Nephron (organoid): ENCODE measurements at regions not wholly inside any gene's neighbourhood (a gene's known extent, or its start where the extent isn't known, plus 50 kb on each side); places are given as distances from the start of the nearest gene placed in this dataset.
A peak's percentile ranks its signal among the peaks of the same experiment; 100 is the strongest.
"Not testable (repeated sequence)": the region's sequence is repeated elsewhere in the genome, so short reads cannot be mapped to it uniquely, and the experiment has no call there.

Source experiments
- H3K27ac Mint-ChIP-seq, 3 experiments: 2 replicates each; pipeline ENCODE4 v1.8.0; 2020; ENCODE audit warnings: mixed read lengths in 3 of 3, mild to moderate bottlenecking in 2 of 3, moderate library complexity in 1 of 3
- H3K27me3 Mint-ChIP-seq: 2 replicates; pipeline ENCODE4 v1.8.0; 2021; ENCODE audit warnings: low read depth, mild to moderate bottlenecking, moderate library complexity, mixed read lengths
- H3K36me3 Mint-ChIP-seq: 2 replicates; pipeline ENCODE4 v1.8.0; 2020; ENCODE audit warnings: low read depth, mixed read lengths
- H3K4me1 Mint-ChIP-seq: 2 replicates; pipeline ENCODE4 v1.8.0; 2020; ENCODE audit warnings: mixed read lengths
- H3K4me3 Mint-ChIP-seq, 3 experiments: 2 replicates each; pipeline ENCODE4 v1.8.0; 2020; ENCODE audit warnings: mild to moderate bottlenecking in 3 of 3, mixed read lengths in 3 of 3, moderate library complexity in 2 of 3
- H3K9me3 Mint-ChIP-seq: 2 replicates; pipeline ENCODE4 v1.8.0; 2020; ENCODE audit warnings: mixed read lengths
- CTCF ChIP-seq, 3 experiments: fragments of 200-600 bp; sonication (generic); IDR thresholded peaks; one replicate each; pipeline ENCODE4 v1.5.0; 2021; ENCODE audit warnings: antibody characterized with exemption in 3 of 3; ENCODE audit not compliant: unreplicated experiment in 3 of 3

- no peaks in the 10 kb centered on the region for H3K4me1 Mint-ChIP-seq
- no peaks in the 10 kb centered on the region for H3K9me3 Mint-ChIP-seq
- TF ChIP-seq CTCF (IDR thresholded peaks at IDR 0.05; ENCODE audit: unreplicated experiment in 3 of 3), result no peak
- no peak overlapping the region for H3K27ac Mint-ChIP-seq
- no peak overlapping the region for H3K4me3 Mint-ChIP-seq
- peaks cover 7% of the 10 kb centered on the region for H3K27me3 Mint-ChIP-seq
- H3K36me3 Mint-ChIP-seq, result no peaks in the 10 kb centered on the region
Measured at GRCh38 chr7:50914460-50914859, 131.8 kb upstream of the GRB10 start.

- no peak overlapping the region for H3K27ac Mint-ChIP-seq
- no peak overlapping the region for H3K4me3 Mint-ChIP-seq
- peaks cover 24% of the 10 kb centered on the region for H3K9me3 Mint-ChIP-seq
- H3K27me3 Mint-ChIP-seq, result peaks cover 3% of the 10 kb centered on the region
- no peak for TF ChIP-seq CTCF (IDR thresholded peaks at IDR 0.05; ENCODE audit: unreplicated experiment in 3 of 3)
- H3K36me3 Mint-ChIP-seq, result no peaks in the 10 kb centered on the region
- H3K4me1 Mint-ChIP-seq, result no peaks in the 10 kb centered on the region
Measured at GRCh38 chr7:50908628-50909290, 126.1 kb upstream of the GRB10 start.

- H3K4me3 Mint-ChIP-seq, H3K27me3 Mint-ChIP-seq, H3K36me3 Mint-ChIP-seq, H3K9me3 Mint-ChIP-seq, H3K27ac Mint-ChIP-seq, H3K4me1 Mint-ChIP-seq: not testable (repeated sequence)
Measured at GRCh38 chr7:50898604-50899477, 116.1 kb upstream of the GRB10 start.

- H3K36me3 Mint-ChIP-seq, H3K4me3 Mint-ChIP-seq, H3K27ac Mint-ChIP-seq, H3K4me1 Mint-ChIP-seq, H3K9me3 Mint-ChIP-seq, H3K27me3 Mint-ChIP-seq: not testable (repeated sequence)
Measured at GRCh38 chr7:50887061-50887460, 104.4 kb upstream of the GRB10 start.

- H3K4me3 Mint-ChIP-seq, result no peak overlapping the region
- TF ChIP-seq CTCF (IDR thresholded peaks at IDR 0.05; ENCODE audit: unreplicated experiment in 3 of 3), result no peak
- H3K36me3 Mint-ChIP-seq, result no peaks in the 10 kb centered on the region
- H3K27ac Mint-ChIP-seq, result no peak overlapping the region
- H3K4me1 Mint-ChIP-seq, result no peaks in the 10 kb centered on the region
- H3K9me3 Mint-ChIP-seq, result peaks cover 10% of the 10 kb centered on the region
- no peaks in the 10 kb centered on the region for H3K27me3 Mint-ChIP-seq
Measured at GRCh38 chr7:50872437-50872836, 89.7 kb upstream of the GRB10 start.

GRCh38 chr7:50869108-50869725 lies 86.5 kb upstream of the GRB10 start:
- H3K9me3 Mint-ChIP-seq, result peaks cover under 1% of the 10 kb centered on the region
- H3K27me3 Mint-ChIP-seq, result peaks cover 4% of the 10 kb centered on the region
- no peaks in the 10 kb centered on the region for H3K4me1 Mint-ChIP-seq
- TF ChIP-seq CTCF (IDR thresholded peaks at IDR 0.05; ENCODE audit: unreplicated experiment in 3 of 3), result no peak
- H3K4me3 Mint-ChIP-seq, result no peak overlapping the region
- H3K27ac Mint-ChIP-seq, result peak overlapping the region; percentile 9 to 61 (median 18)
- no peaks in the 10 kb centered on the region for H3K36me3 Mint-ChIP-seq
